GM13976 (cell line): ENCODE measurements at regions not wholly inside any gene's neighbourhood (a gene's known extent, or its start where the extent isn't known, plus 50 kb on each side); places are given as distances from the start of the nearest gene placed in this dataset.

Experiments
- DNase-seq: peaks from one replicate; pipeline ENCODE4 v3.0.0; 2012; ENCODE audit warnings: low spot score
- CTCF ChIP-seq: IDR thresholded peaks from 2 replicates; pipeline ENCODE4 v1.5.1; 2012; ENCODE audit warnings: borderline replicate concordance, mild to moderate bottlenecking; ENCODE audit not compliant: insufficient read depth; ENCODE audit errors: extremely low read depth, missing control alignments, control extremely low read depth
- in situ Hi-C: fragments of 300-500 bp; cut with MboI; formaldehyde crosslinking; loops from one replicate; pipeline ENCODE4 v1.12.0; 2022; ENCODE audit warnings: low sequenced_read_pairs, mixed read lengths, inconsistent platforms; ENCODE audit not compliant: unreplicated experiment

- in situ Hi-C loops, result no loop called here
- DNase-seq, result no peak
- TF ChIP-seq CTCF, result no peak
Measured at GRCh38 chr7:125727215-125727614, 797.6 kb upstream of the POT1 start.

- in situ Hi-C loops, result no loop called here
- no peak for DNase-seq
Measured at GRCh38 chr7:125695626-125696025, 766.0 kb upstream of the POT1 start.

GRCh38 chr7:125683156-125683555, 753.5 kb upstream of the POT1 start:
- in situ Hi-C loops, result no loop called here
- TF ChIP-seq CTCF, result no peak
- no peak for DNase-seq

More at GRCh38 chr7:125695626-125696025, 766.0 kb upstream of the POT1 start:
- TF ChIP-seq CTCF, result no peak

- DNase-seq, result no peak
- in situ Hi-C loops, result no loop called here
Measured at GRCh38 chr7:125681508-125681907, 751.9 kb upstream of the POT1 start.

GRCh38 chr7:125678771-125679170, 749.1 kb upstream of the POT1 start:
- in situ Hi-C loops, result no loop called here
- no peak for TF ChIP-seq CTCF
- DNase-seq, result no peak

More at GRCh38 chr7:125681508-125681907, 751.9 kb upstream of the POT1 start:
- TF ChIP-seq CTCF, result no peak

- DNase-seq, result no peak
- in situ Hi-C loops, result no loop called here
- TF ChIP-seq CTCF, result no peak
Measured at GRCh38 chr7:125675640-125676039, 746.0 kb upstream of the POT1 start.

GRCh38 chr7:125675169-125675568, 745.5 kb upstream of the POT1 start:
- no peak for TF ChIP-seq CTCF
- in situ Hi-C loops, result no loop called here
- DNase-seq, result no peak
